ENCODE measurements at regions not wholly inside any gene's neighbourhood (a gene's known extent, or its start where the extent isn't known, plus 50 kb on each side); places are given as distances from the start of the nearest gene placed in this dataset.
"Not testable (repeated sequence)": the region's sequence is repeated elsewhere in the genome, so short reads cannot be mapped to it uniquely, and the experiment has no call there.

DNA sequence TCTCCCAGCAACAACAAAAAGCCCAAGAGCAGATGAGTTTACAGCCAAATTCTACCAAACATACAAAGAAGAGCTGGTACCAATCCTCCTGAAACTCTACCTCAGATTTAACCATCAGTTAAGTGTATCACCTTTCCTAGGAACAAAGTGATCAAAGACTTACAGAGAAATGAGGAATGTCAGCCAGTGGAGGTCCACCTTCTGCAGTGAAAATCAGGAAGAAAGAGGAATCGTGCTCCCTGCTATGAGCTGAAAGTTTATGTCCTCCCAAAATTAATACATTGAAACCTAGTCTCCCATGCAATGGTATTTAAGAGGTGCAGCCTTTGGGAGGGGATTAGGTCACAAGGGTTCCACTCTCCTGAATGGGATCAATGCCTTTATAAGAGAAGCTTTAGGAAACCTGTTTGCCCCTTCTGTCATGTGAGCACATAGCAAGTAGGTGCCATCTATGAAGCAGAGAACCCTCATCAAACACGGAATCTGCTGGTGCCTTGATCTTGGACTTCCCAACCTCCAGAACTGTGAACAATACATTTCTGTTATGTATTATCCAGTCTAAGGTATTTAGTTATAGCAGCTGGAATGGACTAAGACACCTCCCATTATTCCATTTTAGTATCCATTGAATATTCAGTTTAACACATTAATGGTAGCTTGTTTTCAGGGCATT is 139.0 kb upstream of the FZD8 start:
- Histone ChIP-seq H3K36me3 (ENCODE audit: low read depth, missing control alignments) (no peaks in the 10 kb centered on the region), H3K4me1 (peaks cover 6% of the 10 kb centered on the region), H3K9me3 (no peaks in the 10 kb centered on the region), H3K4me3 (no peak overlapping the region), H3K27me3 (no peaks in the 10 kb centered on the region), H3K27ac (no peak overlapping the region)
- WGBS, 2 donors: 71 to 87% methylated on average over 2 of the region's 2 CpGs
- no peak for DNase-seq
- intact Hi-C loops (cut with DNase I; ENCODE audit: low total_unique reads): no loop called here
- TF ChIP-seq, protein P1, sequence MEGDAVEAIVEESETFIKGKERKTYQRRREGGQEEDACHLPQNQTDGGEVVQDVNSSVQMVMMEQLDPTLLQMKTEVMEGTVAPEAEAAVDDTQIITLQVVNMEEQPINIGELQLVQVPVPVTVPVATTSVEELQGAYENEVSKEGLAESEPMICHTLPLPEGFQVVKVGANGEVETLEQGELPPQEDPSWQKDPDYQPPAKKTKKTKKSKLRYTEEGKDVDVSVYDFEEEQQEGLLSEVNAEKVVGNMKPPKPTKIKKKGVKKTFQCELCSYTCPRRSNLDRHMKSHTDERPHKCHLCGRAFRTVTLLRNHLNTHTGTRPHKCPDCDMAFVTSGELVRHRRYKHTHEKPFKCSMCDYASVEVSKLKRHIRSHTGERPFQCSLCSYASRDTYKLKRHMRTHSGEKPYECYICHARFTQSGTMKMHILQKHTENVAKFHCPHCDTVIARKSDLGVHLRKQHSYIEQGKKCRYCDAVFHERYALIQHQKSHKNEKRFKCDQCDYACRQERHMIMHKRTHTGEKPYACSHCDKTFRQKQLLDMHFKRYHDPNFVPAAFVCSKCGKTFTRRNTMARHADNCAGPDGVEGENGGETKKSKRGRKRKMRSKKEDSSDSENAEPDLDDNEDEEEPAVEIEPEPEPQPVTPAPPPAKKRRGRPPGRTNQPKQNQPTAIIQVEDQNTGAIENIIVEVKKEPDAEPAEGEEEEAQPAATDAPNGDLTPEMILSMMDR (IDR thresholded peaks at IDR 0.05): no peak
- no peak for TF ChIP-seq POLR2A (IDR thresholded peaks at IDR 0.05)

DNA sequence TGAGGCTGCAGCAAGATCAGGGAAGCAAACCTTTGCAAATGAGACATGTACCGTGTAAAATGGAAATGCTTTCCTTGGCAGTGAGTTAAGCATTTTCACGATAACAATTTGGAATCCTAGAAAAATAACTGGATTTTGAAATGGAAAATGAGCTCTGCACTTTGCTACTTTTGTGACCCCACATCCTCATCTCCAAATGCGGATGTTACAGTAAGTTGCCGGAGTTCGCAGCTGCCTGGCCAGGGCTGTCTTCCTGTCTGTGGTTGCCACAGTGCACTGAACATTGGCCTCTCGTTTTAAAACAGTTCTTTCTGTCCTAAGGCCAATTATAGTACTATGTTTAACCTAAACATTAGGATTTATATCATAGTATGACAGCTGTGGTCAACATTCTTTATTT is 136.2 kb upstream of the FZD8 start:
- Histone ChIP-seq H3K27me3 (no peaks in the 10 kb centered on the region), H3K27ac (no peak overlapping the region), H3K4me3 (no peak overlapping the region), H3K9me3 (no peaks in the 10 kb centered on the region), H3K36me3 (ENCODE audit: low read depth, missing control alignments) (no peaks in the 10 kb centered on the region), H3K4me1 (peaks cover 5% of the 10 kb centered on the region)
- DNase-seq: no peak
- WGBS, 2 donors: 47 to 59% methylated on average over 6 of the region's 6 CpGs
- intact Hi-C loops (cut with DNase I; ENCODE audit: low total_unique reads): no loop called here
- TF ChIP-seq POLR2A (IDR thresholded peaks at IDR 0.05): no peak

DNA sequence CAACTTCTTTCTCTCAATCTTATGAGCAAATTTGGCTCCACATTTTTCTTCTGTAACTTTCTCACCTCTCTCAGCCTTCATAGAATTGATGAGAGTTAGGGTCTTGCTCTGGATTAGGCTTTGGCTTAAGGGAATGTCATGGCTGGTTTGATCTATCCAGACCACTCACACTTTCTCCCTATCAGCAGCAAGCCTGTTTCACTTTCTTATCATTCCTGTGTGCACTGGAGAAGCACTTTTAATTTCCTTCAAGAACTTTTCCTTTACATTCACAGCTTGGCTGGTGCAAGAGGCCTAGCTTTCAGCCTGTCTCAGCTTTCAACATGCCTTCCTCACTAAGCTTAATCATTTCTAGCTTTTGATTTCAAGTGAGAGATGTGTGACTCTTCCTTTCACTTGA is 134.5 kb upstream of the FZD8 start:
- H3K9me3 ChIP-seq; DNase-seq; H3K36me3 ChIP-seq (ENCODE audit: low read depth, missing control alignments); H3K4me3 ChIP-seq; H3K4me1 ChIP-seq; H3K27me3 ChIP-seq; H3K27ac ChIP-seq; intact Hi-C loops (cut with DNase I; ENCODE audit: low total_unique reads): not testable (repeated sequence)

DNA sequence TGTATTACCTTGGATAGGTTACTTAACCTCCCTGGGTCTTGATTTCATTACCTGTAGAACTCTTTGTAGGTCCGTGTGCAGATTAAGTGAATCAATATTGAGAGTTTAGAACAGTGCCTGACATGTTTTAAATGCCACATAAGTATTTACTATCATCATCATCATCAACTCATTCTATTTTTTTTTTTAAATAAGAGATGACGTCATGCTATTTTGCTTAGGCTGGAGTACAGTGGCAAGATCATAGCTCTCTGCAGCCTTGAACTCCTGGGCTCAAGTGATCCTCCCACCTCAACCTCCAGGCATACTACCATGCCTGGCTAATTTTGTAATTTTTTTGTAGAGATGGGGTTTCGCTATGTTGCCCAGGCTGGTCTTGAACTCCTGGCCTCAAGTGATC is 132.0 kb upstream of the FZD8 start:
- no peaks in the 10 kb centered on the region for H3K27me3 ChIP-seq
- intact Hi-C loops (cut with DNase I; ENCODE audit: low total_unique reads): no loop called here
- DNase-seq: no peak
- no peaks in the 10 kb centered on the region for H3K36me3 ChIP-seq (ENCODE audit: low read depth, missing control alignments)
- no peak overlapping the region for H3K27ac ChIP-seq
- 93% methylated on average over 3 of the region's 3 CpGs for WGBS, 2 donors
- peaks cover 2% of the 10 kb centered on the region for H3K4me1 ChIP-seq
- H3K4me3 ChIP-seq: no peak overlapping the region
- no peak for TF ChIP-seq POLR2A (IDR thresholded peaks at IDR 0.05)
- TF ChIP-seq, protein P1 (IDR thresholded peaks at IDR 0.05): no peak
- no peaks in the 10 kb centered on the region for H3K9me3 ChIP-seq

DNA sequence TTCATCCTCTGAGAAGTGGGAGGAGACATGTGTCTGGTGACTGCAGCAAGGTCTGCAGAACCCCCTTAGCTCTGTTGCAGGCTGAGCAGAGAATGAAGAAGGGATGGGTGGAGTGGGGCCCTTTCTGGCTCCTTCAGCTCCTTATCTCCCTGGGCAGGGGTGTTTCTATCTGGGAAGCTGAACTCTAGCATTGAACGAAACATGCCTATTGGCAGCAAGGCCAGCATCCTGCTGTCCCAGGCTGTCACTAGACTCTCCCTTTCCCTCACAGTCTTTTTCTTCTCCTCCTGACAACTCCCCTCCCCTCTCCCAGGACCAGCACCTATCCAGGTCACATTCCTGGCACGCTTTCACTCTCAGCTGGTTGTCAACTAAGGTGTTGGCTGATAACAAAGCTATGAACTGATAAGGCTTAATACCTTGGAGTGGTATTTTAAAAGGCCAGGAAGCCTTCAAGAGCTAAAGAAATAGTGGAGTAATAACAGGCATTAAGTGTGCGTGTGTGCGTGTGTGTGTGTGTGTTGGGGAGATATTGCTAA is 128.8 kb upstream of the FZD8 start:
- H3K27me3 ChIP-seq: no peaks in the 10 kb centered on the region
- intact Hi-C loops (cut with DNase I; ENCODE audit: low total_unique reads): no loop called here
- TF ChIP-seq, protein P1 (IDR thresholded peaks at IDR 0.05): no peak
- TF ChIP-seq POLR2A (IDR thresholded peaks at IDR 0.05): no peak
- DNase-seq: no peak
- no peaks in the 10 kb centered on the region for H3K9me3 ChIP-seq
- H3K4me1 ChIP-seq: no peaks in the 10 kb centered on the region
- H3K36me3 ChIP-seq (ENCODE audit: low read depth, missing control alignments): no peaks in the 10 kb centered on the region
- WGBS, 2 donors: 83 to 86% methylated on average over 4 of the region's 4 CpGs
- no peak overlapping the region for H3K27ac ChIP-seq
- H3K4me3 ChIP-seq: no peak overlapping the region

DNA sequence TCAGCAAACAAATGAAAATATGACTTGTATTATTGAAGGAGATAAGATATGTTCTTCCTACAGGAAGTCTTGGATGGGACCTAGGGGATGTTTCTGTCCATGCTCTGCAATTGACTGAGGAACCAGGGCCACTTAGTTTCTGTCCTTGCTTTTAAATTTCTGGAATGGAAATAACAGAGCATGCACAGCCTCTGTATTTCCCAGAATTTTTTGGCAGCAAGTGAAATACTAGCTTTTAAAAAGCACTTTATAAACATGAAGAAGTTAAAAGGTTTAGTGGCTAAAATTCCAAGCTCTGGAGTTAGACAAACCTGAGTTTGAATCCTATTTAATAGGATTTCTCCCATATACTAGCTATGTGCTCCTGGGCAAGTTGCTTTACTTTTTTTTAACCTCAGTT is 127.7 kb upstream of the FZD8 start:
- DNase-seq: no peak
- no peak overlapping the region for H3K4me3 ChIP-seq
- no peak for TF ChIP-seq POLR2A (IDR thresholded peaks at IDR 0.05)
- TF ChIP-seq, protein P1 (IDR thresholded peaks at IDR 0.05): no peak

More for the DNA sequence above, 127.7 kb upstream of the FZD8 start:
- Histone ChIP-seq H3K4me1 (no peaks in the 10 kb centered on the region), H3K27ac (no peak overlapping the region), H3K27me3 (no peaks in the 10 kb centered on the region), H3K9me3 (no peaks in the 10 kb centered on the region), H3K36me3 (ENCODE audit: low read depth, missing control alignments) (no peaks in the 10 kb centered on the region)
- intact Hi-C loops (cut with DNase I; ENCODE audit: low total_unique reads): no loop called here
